Testis (tissue), 2 donors: ENCODE measurements at regions not wholly inside any gene's neighbourhood (a gene's known extent, or its start where the extent isn't known, plus 50 kb on each side); places are given as distances from the start of the nearest gene placed in this dataset.

Source experiments
- POLR2A ChIP-seq: fragments of 450-650 bp; IDR thresholded peaks from one replicate; pipeline ENCODE4 v1.6.1; 2017; ENCODE audit warnings: antibody characterized with exemption, mild to moderate bottlenecking, moderate library complexity
- TF ChIP-seq, protein P1 (sequence below), 3 experiments: fragments of 450-650 bp in 2 of 3; fragments of 200-600 bp in 1 of 3; sonication (generic) in 1 of 3; IDR thresholded peaks; one replicate each; pipeline ENCODE4 v1.5.1; 2016 to 2019; ENCODE audit warnings: antibody characterized with exemption in 3 of 3, mild to moderate bottlenecking in 2 of 3, moderate library complexity in 1 of 3

DNA sequence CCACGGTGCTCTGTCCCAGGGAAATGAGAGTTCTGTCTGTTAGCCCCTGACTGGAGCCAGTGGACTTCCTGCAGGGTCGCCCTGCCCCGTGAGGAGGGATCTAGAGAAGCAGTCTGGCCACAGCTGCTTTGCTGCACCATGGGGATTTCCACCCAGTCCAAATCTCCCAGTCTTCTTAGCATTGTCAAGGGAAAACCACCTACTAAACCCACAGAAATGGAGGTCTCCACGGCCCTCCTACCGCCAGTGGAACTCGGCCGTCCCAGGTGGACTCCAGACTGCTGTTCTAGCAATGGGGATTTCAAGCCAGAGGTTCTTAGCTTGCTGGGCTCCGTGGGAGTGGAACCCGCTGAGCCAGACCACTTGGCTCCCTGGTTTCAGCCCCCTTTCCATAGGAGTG lies 133.3 kb upstream of the PCDH7 start:
- TF ChIP-seq, protein P1, sequence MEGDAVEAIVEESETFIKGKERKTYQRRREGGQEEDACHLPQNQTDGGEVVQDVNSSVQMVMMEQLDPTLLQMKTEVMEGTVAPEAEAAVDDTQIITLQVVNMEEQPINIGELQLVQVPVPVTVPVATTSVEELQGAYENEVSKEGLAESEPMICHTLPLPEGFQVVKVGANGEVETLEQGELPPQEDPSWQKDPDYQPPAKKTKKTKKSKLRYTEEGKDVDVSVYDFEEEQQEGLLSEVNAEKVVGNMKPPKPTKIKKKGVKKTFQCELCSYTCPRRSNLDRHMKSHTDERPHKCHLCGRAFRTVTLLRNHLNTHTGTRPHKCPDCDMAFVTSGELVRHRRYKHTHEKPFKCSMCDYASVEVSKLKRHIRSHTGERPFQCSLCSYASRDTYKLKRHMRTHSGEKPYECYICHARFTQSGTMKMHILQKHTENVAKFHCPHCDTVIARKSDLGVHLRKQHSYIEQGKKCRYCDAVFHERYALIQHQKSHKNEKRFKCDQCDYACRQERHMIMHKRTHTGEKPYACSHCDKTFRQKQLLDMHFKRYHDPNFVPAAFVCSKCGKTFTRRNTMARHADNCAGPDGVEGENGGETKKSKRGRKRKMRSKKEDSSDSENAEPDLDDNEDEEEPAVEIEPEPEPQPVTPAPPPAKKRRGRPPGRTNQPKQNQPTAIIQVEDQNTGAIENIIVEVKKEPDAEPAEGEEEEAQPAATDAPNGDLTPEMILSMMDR (IDR thresholded peaks at IDR 0.05) = no peak
- no peak for TF ChIP-seq POLR2A
